ENCODE measurements at regions not wholly inside any gene's neighbourhood (a gene's known extent, or its start where the extent isn't known, plus 50 kb on each side); places are given as distances from the start of the nearest gene placed in this dataset.
"Not testable (repeated sequence)": the region's sequence is repeated elsewhere in the genome, so short reads cannot be mapped to it uniquely, and the experiment has no call there.

- no peak for FAIRE-seq
- TF ChIP-seq POLR2AphosphoS5 (IDR thresholded peaks at IDR 0.05; ENCODE audit: low read depth, low read length) (no peak), POU2F2 (IDR thresholded peaks at IDR 0.05; ENCODE audit: low read depth, low read length) (no peak), TAF1 (IDR thresholded peaks at IDR 0.05; ENCODE audit: low read depth, low read length) (no peak), PAX5 (IDR thresholded peaks at IDR 0.05; ENCODE audit: insufficient read depth, low read length, severe bottlenecking) (no peak), SPI1 (IDR thresholded peaks at IDR 0.05; ENCODE audit: low read depth, low read length) (no peak), POLR2A (IDR thresholded peaks at IDR 0.05; ENCODE audit: low read depth, low read length) (no peak)
Measured at GRCh38 chr2:180799141-180799540, 181.3 kb upstream of the UBE2E3 start.

GRCh38 chr2:180790891-180791290 is 189.5 kb upstream of the UBE2E3 start:
- FAIRE-seq = no peak
- TF ChIP-seq POU2F2 (IDR thresholded peaks at IDR 0.05; ENCODE audit: low read depth, low read length) (no peak), POLR2AphosphoS5 (IDR thresholded peaks at IDR 0.05; ENCODE audit: low read depth, low read length) (no peak)
- DNase-seq (ENCODE audit: insufficient read length, low spot score) = no peak

More at GRCh38 chr2:180799141-180799540, 181.3 kb upstream of the UBE2E3 start:
- DNase-seq (ENCODE audit: insufficient read length, low spot score) = no peak

- TF ChIP-seq POLR2AphosphoS5 (IDR thresholded peaks at IDR 0.05; ENCODE audit: low read depth, low read length) (no peak), POU2F2 (IDR thresholded peaks at IDR 0.05; ENCODE audit: low read depth, low read length) (no peak), PAX5 (IDR thresholded peaks at IDR 0.05; ENCODE audit: insufficient read depth, low read length, severe bottlenecking) (no peak), TAF1 (IDR thresholded peaks at IDR 0.05; ENCODE audit: low read depth, low read length) (no peak), POLR2A (IDR thresholded peaks at IDR 0.05; ENCODE audit: low read depth, low read length) (no peak), SPI1 (IDR thresholded peaks at IDR 0.05; ENCODE audit: low read depth, low read length) (no peak)
- FAIRE-seq (no peak), DNase-seq (ENCODE audit: insufficient read length, low spot score) (no peak)
Measured at GRCh38 chr2:180787330-180787729, 193.1 kb upstream of the UBE2E3 start.

- no peak for FAIRE-seq
- TF ChIP-seq PAX5 (IDR thresholded peaks at IDR 0.05; ENCODE audit: insufficient read depth, low read length, severe bottlenecking) = no peak
- TF ChIP-seq TAF1 (IDR thresholded peaks at IDR 0.05; ENCODE audit: low read depth, low read length) = no peak
- no peak for DNase-seq (ENCODE audit: insufficient read length, low spot score)
Measured at GRCh38 chr2:180781276-180781675, 199.1 kb upstream of the UBE2E3 start.

- FAIRE-seq = no peak
- DNase-seq (ENCODE audit: insufficient read length, low spot score) = no peak
- TF ChIP-seq PAX5 (IDR thresholded peaks at IDR 0.05; ENCODE audit: insufficient read depth, low read length, severe bottlenecking) = no peak
- no peak for TF ChIP-seq TAF1 (IDR thresholded peaks at IDR 0.05; ENCODE audit: low read depth, low read length)
- TF ChIP-seq SPI1 (IDR thresholded peaks at IDR 0.05; ENCODE audit: low read depth, low read length) = no peak
- no peak for TF ChIP-seq POLR2A (IDR thresholded peaks at IDR 0.05; ENCODE audit: low read depth, low read length)
- no peak for TF ChIP-seq POLR2AphosphoS5 (IDR thresholded peaks at IDR 0.05; ENCODE audit: low read depth, low read length)
- no peak for TF ChIP-seq POU2F2 (IDR thresholded peaks at IDR 0.05; ENCODE audit: low read depth, low read length)
Measured at GRCh38 chr2:180778291-180778690, 202.1 kb upstream of the UBE2E3 start.

- TF ChIP-seq POLR2A (IDR thresholded peaks at IDR 0.05; ENCODE audit: low read depth, low read length) (no peak), POU2F2 (IDR thresholded peaks at IDR 0.05; ENCODE audit: low read depth, low read length) (no peak), PAX5 (IDR thresholded peaks at IDR 0.05; ENCODE audit: insufficient read depth, low read length, severe bottlenecking) (no peak), POLR2AphosphoS5 (IDR thresholded peaks at IDR 0.05; ENCODE audit: low read depth, low read length) (no peak), TAF1 (IDR thresholded peaks at IDR 0.05; ENCODE audit: low read depth, low read length) (no peak), SPI1 (IDR thresholded peaks at IDR 0.05; ENCODE audit: low read depth, low read length) (no peak)
- FAIRE-seq (no peak), DNase-seq (ENCODE audit: insufficient read length, low spot score) (no peak)
Measured at GRCh38 chr2:180776921-180777320, 203.5 kb upstream of the UBE2E3 start.

- FAIRE-seq = no peak
- no peak for TF ChIP-seq POLR2A (IDR thresholded peaks at IDR 0.05; ENCODE audit: low read depth, low read length)
- no peak for TF ChIP-seq POU2F2 (IDR thresholded peaks at IDR 0.05; ENCODE audit: low read depth, low read length)
- no peak for TF ChIP-seq TAF1 (IDR thresholded peaks at IDR 0.05; ENCODE audit: low read depth, low read length)
- no peak for TF ChIP-seq PAX5 (IDR thresholded peaks at IDR 0.05; ENCODE audit: insufficient read depth, low read length, severe bottlenecking)
- no peak for TF ChIP-seq SPI1 (IDR thresholded peaks at IDR 0.05; ENCODE audit: low read depth, low read length)
- TF ChIP-seq POLR2AphosphoS5 (IDR thresholded peaks at IDR 0.05; ENCODE audit: low read depth, low read length) = no peak
- DNase-seq (ENCODE audit: insufficient read length, low spot score) = no peak
Measured at GRCh38 chr2:180775711-180776110, 204.7 kb upstream of the UBE2E3 start.

GRCh38 chr2:180765316-180765715 is 215.1 kb upstream of the UBE2E3 start:
- not testable (repeated sequence) for FAIRE-seq; DNase-seq (ENCODE audit: insufficient read length, low spot score)

- FAIRE-seq (no peak), DNase-seq (ENCODE audit: insufficient read length, low spot score) (no peak)
- TF ChIP-seq POLR2AphosphoS5 (IDR thresholded peaks at IDR 0.05; ENCODE audit: low read depth, low read length) = no peak
Measured at GRCh38 chr2:180763263-180763989, 217.0 kb upstream of the UBE2E3 start.

- DNase-seq (ENCODE audit: insufficient read length, low spot score) (no peak), FAIRE-seq (no peak)
Measured at GRCh38 chr2:180761224-180761623, 219.2 kb upstream of the UBE2E3 start.

GRCh38 chr2:180759631-180760030 is 220.8 kb upstream of the UBE2E3 start:
- TF ChIP-seq POU2F2 (IDR thresholded peaks at IDR 0.05; ENCODE audit: low read depth, low read length) = no peak
- no peak for TF ChIP-seq POLR2A (IDR thresholded peaks at IDR 0.05; ENCODE audit: low read depth, low read length)
- no peak for TF ChIP-seq SPI1 (IDR thresholded peaks at IDR 0.05; ENCODE audit: low read depth, low read length)
- no peak for DNase-seq (ENCODE audit: insufficient read length, low spot score)

More at GRCh38 chr2:180761224-180761623, 219.2 kb upstream of the UBE2E3 start:
- no peak for TF ChIP-seq POLR2A (IDR thresholded peaks at IDR 0.05; ENCODE audit: low read depth, low read length)
- 0 out of 2 replicates have a peak, but pooled peaks have one; percentile 16 for TF ChIP-seq SPI1 (IDR thresholded peaks at IDR 0.05; ENCODE audit: low read depth, low read length)

More at GRCh38 chr2:180759631-180760030, 220.8 kb upstream of the UBE2E3 start:
- no peak for FAIRE-seq
